NCI-H2227 treated with DMSO at 0.1 percent for 48 hours (cell line): ENCODE measurements at regions not wholly inside any gene's neighbourhood (a gene's known extent, or its start where the extent isn't known, plus 50 kb on each side); places are given as distances from the start of the nearest gene placed in this dataset.
"Not testable (repeated sequence)": the region's sequence is repeated elsewhere in the genome, so short reads cannot be mapped to it uniquely, and the experiment has no call there.

Experiments
- DNase-seq: peaks from one replicate; lab custom pipeline; 2025; lab: John Stamatoyannopoulos, UW

DNA sequence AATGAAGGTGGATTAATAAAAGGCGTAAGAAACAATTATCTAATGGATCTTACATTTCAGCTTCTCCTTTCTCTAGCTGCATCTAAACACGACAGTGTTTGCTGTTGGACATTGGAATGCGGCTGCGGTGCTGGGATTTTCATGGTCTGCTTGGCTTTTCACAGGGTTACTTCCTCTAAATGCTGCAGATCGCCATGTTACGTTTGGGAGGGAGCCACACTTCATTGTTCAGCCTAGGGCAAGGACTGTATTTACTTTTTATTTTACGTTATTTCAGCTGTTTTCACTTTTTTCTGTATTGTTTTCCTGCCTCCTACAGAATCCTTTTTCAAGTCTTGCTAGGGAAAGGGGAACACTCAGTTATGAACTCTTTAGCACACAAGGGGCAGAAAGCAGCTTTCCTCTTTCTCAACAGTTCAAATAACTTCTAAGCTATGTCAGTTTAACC lies 97.9 kb upstream of the MTHFD1L start:
- no peak for DNase-seq

GRCh38 chr6:150770637-150771036 lies 94.9 kb upstream of the MTHFD1L start:
- no peak for DNase-seq

DNA sequence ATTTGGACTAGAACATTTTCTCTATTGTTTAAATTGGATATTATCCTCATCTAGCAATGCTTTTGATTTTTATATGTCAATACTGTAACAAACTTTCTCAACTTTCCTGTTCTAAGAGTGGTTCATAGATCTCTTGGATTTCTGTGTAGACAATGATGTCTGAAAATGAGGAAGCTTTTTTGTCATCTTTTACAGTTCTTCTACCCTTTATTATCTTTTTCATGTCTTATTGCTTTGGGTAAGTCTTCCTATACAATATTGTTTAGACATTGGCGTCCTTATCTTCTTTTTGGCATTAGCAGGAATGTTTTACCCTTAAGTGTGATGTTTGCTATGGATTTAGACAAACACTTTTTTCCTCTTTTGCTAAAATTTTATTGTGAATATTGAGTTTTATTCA lies 91.5 kb upstream of the MTHFD1L start:
- DNase-seq = no peak

- DNase-seq = no peak
Measured at GRCh38 chr6:150775415-150776203, 89.9 kb upstream of the MTHFD1L start.

DNA sequence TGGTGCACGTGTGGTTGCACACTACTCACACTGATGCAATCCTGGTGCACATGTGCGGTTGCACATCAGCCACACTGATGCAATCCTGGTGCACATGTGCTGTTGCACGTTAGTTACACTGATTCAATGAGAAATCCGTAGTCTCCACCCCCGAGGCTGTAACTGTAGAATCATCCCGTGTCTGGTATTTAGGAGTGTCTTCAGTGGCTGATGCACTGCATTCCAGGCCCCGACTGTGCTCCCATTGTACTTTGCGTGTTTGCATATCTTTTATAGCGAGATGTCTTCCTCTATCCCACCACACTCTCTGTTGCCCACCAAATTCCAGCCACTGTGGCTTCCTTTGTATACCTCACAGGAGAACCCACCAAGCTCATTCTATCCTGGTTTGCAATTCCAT lies 87.8 kb upstream of the MTHFD1L start:
- no peak for DNase-seq

DNA sequence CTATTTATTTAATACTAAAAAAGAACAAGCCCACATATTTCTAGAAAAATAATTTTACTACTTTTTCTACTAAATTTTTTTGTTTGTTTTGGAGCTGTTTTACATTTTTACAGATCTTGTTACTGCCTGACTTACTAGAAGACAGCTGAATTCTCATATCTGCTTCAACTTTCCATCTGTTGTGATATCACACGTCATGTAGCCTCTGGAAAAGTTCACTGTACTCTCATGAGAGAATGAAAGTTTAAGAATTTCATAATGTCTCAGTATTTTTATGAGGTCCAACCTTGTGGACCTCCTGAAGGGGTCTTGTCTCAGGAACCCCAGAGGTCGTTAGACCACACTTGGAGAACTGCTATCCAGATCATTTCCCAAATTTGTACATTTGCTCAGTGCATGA lies 81.7 kb upstream of the MTHFD1L start:
- no peak for DNase-seq

- no peak for DNase-seq
Measured at GRCh38 chr6:150787429-150787828, 78.1 kb upstream of the MTHFD1L start.

DNA sequence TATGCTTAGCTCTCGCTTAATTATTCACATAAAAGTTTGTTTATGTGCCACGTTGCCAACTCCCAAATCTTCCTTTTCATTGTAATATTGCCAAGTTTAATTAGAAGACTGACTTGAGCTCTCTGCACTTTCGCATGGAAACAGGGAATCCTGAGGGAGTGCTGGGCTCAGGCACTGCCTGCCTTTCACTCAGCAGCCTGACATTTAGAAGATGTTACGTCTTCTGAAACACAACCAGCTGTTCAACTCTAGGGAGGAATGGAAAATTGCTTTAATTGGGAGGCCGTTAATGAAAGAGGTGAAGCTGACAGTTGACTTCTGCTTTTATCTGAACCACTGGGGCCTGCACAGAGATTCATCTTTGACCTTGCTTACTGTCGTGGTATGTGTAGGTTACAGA lies 77.4 kb upstream of the MTHFD1L start:
- DNase-seq = peak; percentile 11

- DNase-seq = not testable (repeated sequence)
Measured at GRCh38 chr6:150789906-150790305, 75.6 kb upstream of the MTHFD1L start.

DNA sequence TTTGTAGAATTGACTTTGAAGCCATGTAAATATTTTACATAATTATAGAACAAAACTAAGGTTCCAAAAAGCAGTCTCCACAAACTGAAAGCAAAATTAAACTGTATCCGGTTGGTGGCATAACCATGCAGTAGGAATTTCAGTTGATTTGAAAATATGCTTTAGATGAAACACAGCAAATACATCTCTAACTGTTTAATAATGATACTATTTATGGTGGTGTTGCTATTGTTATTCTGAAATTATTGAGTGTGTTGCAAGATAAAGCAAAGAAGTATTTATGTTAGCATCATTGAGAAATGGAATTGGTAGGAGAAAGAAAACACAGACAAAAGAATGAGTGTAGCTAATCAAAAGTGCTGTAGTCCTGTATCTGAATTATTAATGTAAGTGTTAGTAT lies 73.8 kb upstream of the MTHFD1L start:
- no peak for DNase-seq

DNA sequence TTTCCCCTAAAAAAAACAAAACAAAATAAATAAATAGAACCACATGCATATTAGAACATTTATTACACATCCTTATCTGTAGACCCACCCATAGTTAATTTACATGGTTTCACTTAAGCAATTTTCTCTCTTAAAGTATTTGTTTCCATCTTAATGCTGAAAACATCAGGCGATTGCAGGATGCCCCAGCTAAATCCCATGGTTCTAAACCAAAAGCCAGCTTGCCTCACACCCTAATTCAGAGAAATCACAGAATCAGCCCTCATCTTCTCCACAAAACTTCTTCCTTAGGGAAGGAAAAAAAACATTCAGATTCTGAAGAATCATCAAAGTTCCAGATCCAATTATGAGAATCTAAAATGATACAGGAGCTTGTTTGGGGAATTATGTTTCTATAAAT lies 67.6 kb upstream of the MTHFD1L start:
- no peak for DNase-seq

GRCh38 chr6:150799276-150799805 lies 66.2 kb upstream of the MTHFD1L start:
- DNase-seq = no peak

- no peak for DNase-seq
Measured at GRCh38 chr6:150800674-150801314, 64.7 kb upstream of the MTHFD1L start.

GRCh38 chr6:150806790-150807189 lies 58.7 kb upstream of the MTHFD1L start:
- DNase-seq = no peak

GRCh38 chr6:150813319-150813992 lies 52.0 kb upstream of the MTHFD1L start:
- no peak for DNase-seq

DNA sequence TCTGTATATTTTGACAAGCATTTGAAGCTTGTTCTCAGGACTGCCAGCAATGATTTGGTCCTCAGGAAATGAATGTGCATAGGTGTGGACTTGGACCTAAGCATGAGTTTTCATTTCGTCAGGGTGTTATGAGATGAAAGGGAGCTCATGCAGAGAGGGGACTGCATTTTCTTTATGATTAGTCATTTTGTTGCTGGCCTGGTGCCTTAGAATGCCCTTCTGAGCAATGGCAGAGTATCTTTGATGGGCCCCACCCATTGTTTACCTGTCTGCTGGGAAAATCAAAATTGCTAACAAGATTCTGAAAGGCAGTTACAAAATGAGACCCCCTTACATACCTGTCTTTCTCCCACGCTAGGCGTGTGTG lies 51.5 kb upstream of the MTHFD1L start:
- DNase-seq = no peak
